Naive B cell (primary cell): ENCODE measurements at regions not wholly inside any gene's neighbourhood (a gene's known extent, or its start where the extent isn't known, plus 50 kb on each side); places are given as distances from the start of the nearest gene placed in this dataset.
"Not testable (repeated sequence)": the region's sequence is repeated elsewhere in the genome, so short reads cannot be mapped to it uniquely, and the experiment has no call there.

Experiments used
- ATAC-seq, 2 donors: fragments of 150-1000 bp; cut with Tn5 transposase; 2 replicates each; pipeline ENCODE4 v1.10.0; 2021; ENCODE audit warnings: low read depth in 2 of 2, mild to moderate bottlenecking in 2 of 2, moderate library complexity in 2 of 2
- DNase-seq: peaks from one replicate; pipeline ENCODE4 v3.0.0; 2022
- H3K27ac Mint-ChIP-seq, 6 donors: one replicate each; pipeline ENCODE4 v1.8.0; 2020 to 2022; ENCODE audit warnings: mild to moderate bottlenecking in 6 of 6, mixed read lengths in 6 of 6, moderate library complexity in 5 of 6, inconsistent platforms in 2 of 6
- H3K27me3 Mint-ChIP-seq, 3 donors: one replicate each; pipeline ENCODE4 v1.8.0; 2021 to 2022; ENCODE audit warnings: mixed read lengths in 3 of 3, mild to moderate bottlenecking in 1 of 3
- H3K36me3 Mint-ChIP-seq, 2 donors: one replicate each; pipeline ENCODE4 v1.8.0; 2020 to 2022; ENCODE audit warnings: mixed read lengths in 2 of 2, inconsistent platforms in 1 of 2, mild to moderate bottlenecking in 1 of 2
- H3K4me1 Mint-ChIP-seq, 3 donors: one replicate each; pipeline ENCODE4 v1.8.0; 2020 to 2022; ENCODE audit warnings: mixed read lengths in 3 of 3, inconsistent platforms in 1 of 3, mild to moderate bottlenecking in 1 of 3, moderate library complexity in 1 of 3
- H3K4me3 Mint-ChIP-seq, 8 donors: one replicate each; pipeline ENCODE4 v1.8.0; 2020 to 2022; ENCODE audit warnings: mild to moderate bottlenecking in 8 of 8, mixed read lengths in 8 of 8, moderate library complexity in 8 of 8, inconsistent platforms in 2 of 8
- H3K9me3 Mint-ChIP-seq, 7 donors: one replicate each; pipeline ENCODE4 v1.8.0; 2020 to 2022; ENCODE audit warnings: mixed read lengths in 7 of 7, mild to moderate bottlenecking in 5 of 7, inconsistent platforms in 2 of 7, moderate library complexity in 1 of 7

DNA sequence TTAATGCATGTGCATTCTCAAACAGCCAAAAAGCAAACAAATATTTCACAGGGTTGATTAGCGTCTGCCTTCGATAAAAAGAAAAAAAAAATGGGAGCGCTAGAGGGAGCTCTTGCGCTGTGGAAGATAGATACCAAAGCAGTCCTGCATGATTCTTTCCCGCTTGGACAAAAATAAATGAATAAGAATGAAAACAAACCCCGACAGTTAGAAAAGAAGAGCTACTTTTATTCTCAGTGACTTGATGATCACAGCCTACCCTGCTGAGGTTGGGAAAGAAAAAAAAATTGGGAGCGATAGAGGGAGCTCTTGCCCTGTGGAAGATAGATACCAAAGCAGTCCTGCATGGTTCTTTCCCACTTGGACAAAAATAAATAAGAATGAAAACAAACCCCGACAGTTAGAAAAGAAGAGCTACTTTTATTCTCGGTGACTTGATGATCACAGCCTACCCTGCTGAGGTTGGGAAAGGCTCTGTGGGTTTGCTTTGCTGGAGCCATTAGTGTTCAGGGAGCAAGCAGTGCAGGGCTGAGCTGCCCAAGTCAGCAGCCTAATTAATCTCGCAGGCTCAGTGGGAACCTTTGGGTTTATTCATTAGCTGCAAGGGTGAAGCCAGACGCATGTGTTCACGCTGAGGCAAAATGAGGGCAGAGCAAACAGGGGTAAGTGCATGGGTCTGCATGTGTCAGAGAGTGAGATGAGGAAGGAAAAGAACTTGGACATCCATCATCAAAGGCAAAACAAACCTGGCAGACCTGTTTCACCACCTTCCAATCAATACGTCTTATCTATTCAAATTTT, 249.3 kb upstream of the PRKX start:
- no peak for DNase-seq
- Mint-ChIP-seq H3K9me3 (peaks cover 0 to 9% (median 5%) of the 10 kb centered on the region in 7 donors), H3K36me3 (no peaks in the 10 kb centered on the region), H3K4me3 (peak overlapping the region in 1 of 8 donors; percentile 4), H3K27me3 (peaks cover 0 to 27% (median 5%) of the 10 kb centered on the region in 3 donors), H3K4me1 (peaks cover 6 to 14% (median 7%) of the 10 kb centered on the region in 3 donors), H3K27ac (no peak overlapping the region)
- ATAC-seq = no peak

DNA sequence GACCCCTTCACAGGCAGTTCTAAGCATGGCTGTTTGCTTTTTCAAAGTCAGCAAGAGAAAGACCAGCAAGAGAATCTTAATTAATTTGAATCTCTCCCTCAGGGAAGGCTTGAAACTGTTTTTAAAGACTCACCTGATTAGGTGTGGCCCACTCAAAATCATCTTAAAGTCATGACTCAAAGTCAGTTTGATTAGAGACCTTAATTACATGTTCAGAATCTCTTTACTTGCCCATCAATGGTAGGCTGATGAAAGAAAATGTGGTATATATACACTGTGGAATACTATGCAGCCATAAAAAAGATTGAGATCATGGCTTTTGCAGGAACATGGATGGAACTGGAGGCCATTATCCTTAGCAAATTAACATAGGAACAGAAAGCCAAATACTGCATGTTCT, 247.5 kb upstream of the PRKX start:
- no peaks in the 10 kb centered on the region for H3K36me3 Mint-ChIP-seq
- H3K27ac Mint-ChIP-seq = no peak overlapping the region
- no peak overlapping the region for H3K4me3 Mint-ChIP-seq
- no peak for ATAC-seq
- peaks cover 0 to 27% (median 5%) of the 10 kb centered on the region in 3 donors for H3K27me3 Mint-ChIP-seq
- peaks cover 6 to 14% (median 7%) of the 10 kb centered on the region in 3 donors for H3K4me1 Mint-ChIP-seq
- peaks cover 0 to 9% (median 5%) of the 10 kb centered on the region in 7 donors for H3K9me3 Mint-ChIP-seq
- no peak for DNase-seq

DNA sequence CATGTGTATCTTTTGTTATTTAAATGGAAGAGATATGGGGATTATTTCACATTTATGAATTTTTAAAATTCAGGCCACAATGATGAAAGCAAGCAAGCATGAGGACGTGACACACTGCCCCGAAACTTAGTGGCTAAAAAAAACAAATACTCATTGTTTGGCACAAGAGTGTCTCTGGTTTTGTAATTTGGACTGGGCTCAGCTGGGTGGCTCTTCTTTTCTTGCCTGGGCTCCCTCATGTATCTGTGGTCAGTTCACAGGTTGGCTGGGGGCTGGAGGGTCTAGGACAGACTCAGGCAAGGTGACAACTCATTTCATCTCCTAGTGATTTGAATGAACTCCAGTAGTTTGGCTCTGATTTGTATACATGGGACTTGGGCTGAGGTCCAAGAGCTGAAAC, 238.4 kb upstream of the PRKX start:
- no peak for DNase-seq
- H3K27ac Mint-ChIP-seq = no peak overlapping the region
- H3K9me3 Mint-ChIP-seq = peaks cover 0 to 9% (median 3%) of the 10 kb centered on the region in 7 donors
- no peak for ATAC-seq
- H3K27me3 Mint-ChIP-seq = peaks cover 6 to 24% (median 7%) of the 10 kb centered on the region in 3 donors
- H3K4me3 Mint-ChIP-seq = no peak overlapping the region
- peaks cover 0 to 8% of the 10 kb centered on the region in 2 donors for H3K36me3 Mint-ChIP-seq
- H3K4me1 Mint-ChIP-seq = no peaks in the 10 kb centered on the region

DNA sequence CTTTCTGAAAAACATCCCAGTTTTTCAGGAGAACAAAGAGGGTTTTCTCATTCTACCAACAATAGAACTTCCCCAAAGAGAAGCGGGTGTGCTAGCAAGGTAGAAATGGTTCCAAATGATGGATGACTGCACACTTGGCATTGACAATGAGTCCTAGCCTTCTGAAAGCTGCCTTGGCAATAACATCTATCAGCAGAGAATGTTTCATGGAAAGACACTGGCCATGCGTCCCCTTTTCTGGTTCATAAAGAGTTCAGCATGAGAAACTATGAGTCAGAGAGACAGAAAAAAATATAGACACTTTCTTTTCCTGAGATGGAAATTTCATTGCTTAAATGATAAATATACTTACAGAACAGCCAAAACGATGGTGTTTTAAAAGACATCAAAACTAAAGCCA, 236.9 kb upstream of the PRKX start:
- H3K9me3 Mint-ChIP-seq = peaks cover 0 to 9% (median 4%) of the 10 kb centered on the region in 7 donors
- no peak for DNase-seq
- H3K4me1 Mint-ChIP-seq = no peaks in the 10 kb centered on the region
- H3K27me3 Mint-ChIP-seq = peaks cover 6 to 29% (median 11%) of the 10 kb centered on the region in 3 donors
- no peak for ATAC-seq
- H3K36me3 Mint-ChIP-seq = peaks cover 0 to 8% of the 10 kb centered on the region in 2 donors
- no peak overlapping the region for H3K4me3 Mint-ChIP-seq
- H3K27ac Mint-ChIP-seq = no peak overlapping the region

DNA sequence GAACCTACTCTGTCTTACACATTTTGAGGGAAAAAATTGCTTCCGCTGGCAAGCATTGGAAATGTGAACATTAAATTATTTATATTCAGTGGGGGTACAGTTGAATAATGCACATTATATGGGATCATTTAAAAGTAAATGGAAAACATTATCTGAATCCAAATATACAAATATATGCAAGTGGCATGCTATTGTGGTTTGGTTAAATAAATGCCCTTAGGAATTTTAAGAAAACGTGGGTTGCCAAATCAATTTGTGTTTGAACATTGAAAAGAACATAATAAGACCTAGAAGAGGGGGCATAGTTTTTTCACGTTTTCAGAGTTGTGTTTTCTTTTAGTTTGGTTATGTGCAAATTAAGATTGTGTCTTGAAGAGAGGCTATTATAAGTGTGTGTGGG, 230.5 kb upstream of the PRKX start:
- DNase-seq = no peak
- ATAC-seq = no peak
- no peaks in the 10 kb centered on the region for H3K4me1 Mint-ChIP-seq
- H3K36me3 Mint-ChIP-seq = no peaks in the 10 kb centered on the region
- H3K27ac Mint-ChIP-seq = no peak overlapping the region
- H3K4me3 Mint-ChIP-seq = no peak overlapping the region
- H3K27me3 Mint-ChIP-seq = peaks cover 6 to 10% (median 6%) of the 10 kb centered on the region in 3 donors
- H3K9me3 Mint-ChIP-seq = peaks cover 0 to 7% (median 3%) of the 10 kb centered on the region in 7 donors

DNA sequence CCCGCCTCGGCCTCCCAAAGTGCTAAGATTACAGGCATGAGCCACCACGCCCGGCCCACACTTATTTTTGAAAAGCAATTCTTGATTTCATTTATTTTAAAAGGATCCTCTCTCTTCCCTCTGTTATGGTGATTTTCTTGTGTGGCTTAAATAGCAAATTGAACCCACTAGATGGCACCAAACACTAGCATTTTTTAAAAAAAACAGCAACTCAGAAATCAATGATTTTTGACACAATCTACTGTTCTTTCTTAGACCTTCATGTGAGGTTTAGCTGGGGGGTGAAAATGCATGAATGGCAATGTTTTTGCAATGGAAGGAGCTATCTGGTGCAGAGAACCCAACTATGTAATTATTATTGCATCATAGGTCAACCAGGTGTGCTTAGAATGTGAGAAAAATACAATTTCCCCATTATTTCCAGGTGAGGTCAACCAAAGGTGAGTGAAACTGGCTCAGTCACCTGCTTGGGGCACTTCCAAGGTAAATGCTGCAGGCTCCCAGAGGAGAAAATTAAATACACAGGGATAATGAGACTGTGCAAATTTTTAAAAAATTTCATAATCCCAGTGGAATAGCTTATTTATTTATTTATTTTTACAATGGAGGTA, 226.7 kb upstream of the PRKX start:
- Mint-ChIP-seq H3K36me3 (no peaks in the 10 kb centered on the region), H3K27me3 (peaks cover 0 to 6% (median 4%) of the 10 kb centered on the region in 3 donors), H3K27ac (no peak overlapping the region), H3K9me3 (peaks cover 0 to 7% (median 3%) of the 10 kb centered on the region in 7 donors), H3K4me3 (no peak overlapping the region), H3K4me1 (no peaks in the 10 kb centered on the region)
- peak; percentile 3 for DNase-seq
- ATAC-seq = no peak

DNA sequence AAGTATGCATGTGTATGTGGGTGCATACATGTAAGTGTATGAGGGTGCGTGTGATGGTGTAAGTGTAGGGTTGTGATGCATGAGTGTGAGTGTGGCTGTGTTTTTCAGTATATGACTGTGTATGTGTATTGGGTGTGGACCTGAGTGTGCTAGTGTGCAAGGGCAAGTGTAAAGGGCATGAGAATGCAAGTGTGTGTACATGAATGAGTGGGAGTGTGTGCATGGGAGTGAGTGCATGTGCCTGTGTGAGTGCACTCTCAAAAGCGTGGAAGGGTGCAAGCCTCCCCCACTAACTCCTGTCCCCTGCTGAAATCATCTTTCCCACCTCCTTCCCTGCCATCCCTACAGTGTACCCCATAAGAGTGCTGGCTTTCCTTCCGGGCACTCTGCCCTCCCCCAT, 225.1 kb upstream of the PRKX start:
- peaks cover 0 to 7% (median 3%) of the 10 kb centered on the region in 7 donors for H3K9me3 Mint-ChIP-seq
- H3K4me3 Mint-ChIP-seq = no peak overlapping the region
- H3K27ac Mint-ChIP-seq = no peak overlapping the region
- ATAC-seq (no peak), DNase-seq (no peak)
- no peaks in the 10 kb centered on the region for H3K36me3 Mint-ChIP-seq
- H3K27me3 Mint-ChIP-seq = peaks cover 0 to 6% (median 4%) of the 10 kb centered on the region in 3 donors
- H3K4me1 Mint-ChIP-seq = no peaks in the 10 kb centered on the region

DNA sequence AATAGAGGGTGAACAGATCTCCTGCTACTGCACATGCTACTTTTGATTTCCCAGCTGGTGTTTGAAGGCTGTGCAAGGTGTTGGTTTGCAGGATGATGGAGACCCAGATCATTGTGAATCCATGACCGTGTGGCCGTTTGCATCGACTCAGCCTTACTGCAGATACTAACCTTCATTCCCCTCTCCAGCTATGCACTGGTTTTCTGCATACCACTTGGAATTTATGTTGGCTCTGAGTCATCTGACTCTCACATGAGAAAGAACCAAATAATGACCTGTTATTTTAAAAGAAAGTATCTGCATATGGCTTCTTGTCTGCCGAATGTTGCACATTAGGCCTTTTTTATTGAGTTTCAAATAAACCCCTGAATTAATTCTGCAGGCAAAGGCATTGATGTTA, 221.7 kb upstream of the PRKX start:
- not testable (repeated sequence) for H3K4me1 Mint-ChIP-seq

DNA sequence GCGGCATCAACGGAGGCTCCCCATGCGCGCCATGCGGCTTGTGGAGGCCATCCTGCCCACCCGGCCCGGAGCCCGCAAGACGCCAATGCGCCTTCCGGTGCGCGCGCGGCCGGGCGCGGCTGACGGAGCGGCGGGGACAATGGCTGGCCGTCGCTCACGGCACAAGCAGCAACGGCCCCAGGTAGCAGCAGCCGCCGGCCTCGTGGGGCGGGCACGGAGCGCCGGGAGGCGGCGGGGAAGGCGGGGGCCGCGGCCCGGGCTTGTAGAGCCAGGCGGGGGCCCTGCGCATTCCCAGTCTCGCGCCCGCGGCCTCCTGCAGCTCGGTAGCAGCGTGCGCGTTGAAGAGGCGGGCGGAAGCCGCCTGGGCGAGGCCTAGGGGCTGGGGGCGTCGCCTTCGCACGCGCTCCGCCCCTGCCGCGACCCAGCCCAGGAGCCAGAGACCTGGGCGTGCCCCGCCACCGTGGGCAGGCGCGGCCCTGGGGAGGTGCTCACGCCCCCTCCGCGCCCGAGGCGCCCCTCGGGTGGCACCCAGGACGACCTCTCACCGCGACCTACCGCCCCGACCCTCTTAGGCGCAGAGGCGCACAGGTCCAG, 207.1 kb upstream of the PRKX start:
- peak; percentile 96 to 98 for ATAC-seq
- not testable (repeated sequence) for DNase-seq, H3K4me1 Mint-ChIP-seq, H3K4me3 Mint-ChIP-seq, H3K27ac Mint-ChIP-seq, H3K9me3 Mint-ChIP-seq, H3K36me3 Mint-ChIP-seq, H3K27me3 Mint-ChIP-seq

More for the DNA sequence above, 221.7 kb upstream of the PRKX start:
- not testable (repeated sequence) for DNase-seq, H3K27ac Mint-ChIP-seq, H3K9me3 Mint-ChIP-seq, H3K27me3 Mint-ChIP-seq, H3K4me3 Mint-ChIP-seq, ATAC-seq, H3K36me3 Mint-ChIP-seq

DNA sequence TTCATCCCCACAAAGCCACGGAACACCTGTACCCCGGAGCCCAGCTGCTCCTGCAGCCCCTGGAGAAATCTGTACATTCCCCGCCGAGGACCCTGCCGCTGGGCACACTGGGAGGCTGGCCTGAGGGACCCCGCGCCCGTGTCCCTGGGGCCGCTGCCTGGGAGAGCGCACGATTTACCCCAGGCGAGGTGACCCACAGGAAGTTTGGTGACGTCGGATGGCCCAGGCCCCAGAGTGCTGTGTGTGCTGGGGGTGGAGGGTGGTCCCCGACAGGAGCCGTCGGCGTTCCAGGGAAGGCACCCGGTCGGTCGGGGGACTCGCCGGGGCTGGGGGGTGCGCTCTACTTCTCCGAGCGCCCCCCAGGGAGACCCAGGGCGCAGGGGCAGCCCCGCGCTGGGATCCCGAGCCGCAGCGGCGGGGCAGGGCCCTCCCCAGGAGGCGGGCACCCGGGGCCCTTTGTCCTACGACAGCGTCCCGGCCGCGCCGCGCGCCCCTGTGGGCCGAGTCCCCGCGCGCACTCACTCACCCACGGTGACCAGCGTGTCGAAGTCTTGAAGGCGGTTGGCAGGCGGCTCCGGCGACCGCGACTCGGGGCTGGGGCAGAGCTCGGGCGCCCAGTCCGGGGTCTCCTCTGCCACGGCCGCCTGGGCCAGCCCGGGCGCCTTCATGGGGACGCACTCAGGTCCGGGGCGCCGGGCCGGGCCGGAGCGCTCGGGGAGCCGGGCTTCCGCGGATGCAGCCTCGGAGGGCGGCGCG, 206.4 kb upstream of the PRKX start:
- not testable (repeated sequence) for H3K9me3 Mint-ChIP-seq, DNase-seq, H3K4me1 Mint-ChIP-seq, H3K36me3 Mint-ChIP-seq, H3K4me3 Mint-ChIP-seq, ATAC-seq, H3K27ac Mint-ChIP-seq, H3K27me3 Mint-ChIP-seq

DNA sequence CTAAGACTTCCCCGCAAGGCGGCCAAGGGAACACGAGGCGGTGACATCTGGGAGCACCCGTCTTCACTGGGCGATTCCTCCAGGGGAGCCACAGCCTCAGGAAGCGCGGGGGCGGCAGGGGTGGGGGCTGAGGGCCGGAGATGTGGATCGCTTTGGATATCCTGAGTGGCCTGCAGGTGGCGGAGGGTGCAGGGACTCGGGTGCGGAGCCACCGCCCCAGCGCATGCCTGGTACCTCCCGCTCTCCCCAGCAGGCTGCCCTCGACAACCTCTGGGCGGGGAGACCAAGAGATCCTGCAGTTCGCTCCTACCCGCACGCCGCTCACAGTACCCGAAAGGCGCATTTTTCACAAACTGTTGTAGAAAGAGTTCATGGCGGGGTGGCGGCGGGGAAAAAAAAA, 201.4 kb upstream of the PRKX start:
- not testable (repeated sequence) for H3K27ac Mint-ChIP-seq, H3K4me3 Mint-ChIP-seq, H3K36me3 Mint-ChIP-seq, H3K9me3 Mint-ChIP-seq, DNase-seq, ATAC-seq, H3K4me1 Mint-ChIP-seq, H3K27me3 Mint-ChIP-seq

DNA sequence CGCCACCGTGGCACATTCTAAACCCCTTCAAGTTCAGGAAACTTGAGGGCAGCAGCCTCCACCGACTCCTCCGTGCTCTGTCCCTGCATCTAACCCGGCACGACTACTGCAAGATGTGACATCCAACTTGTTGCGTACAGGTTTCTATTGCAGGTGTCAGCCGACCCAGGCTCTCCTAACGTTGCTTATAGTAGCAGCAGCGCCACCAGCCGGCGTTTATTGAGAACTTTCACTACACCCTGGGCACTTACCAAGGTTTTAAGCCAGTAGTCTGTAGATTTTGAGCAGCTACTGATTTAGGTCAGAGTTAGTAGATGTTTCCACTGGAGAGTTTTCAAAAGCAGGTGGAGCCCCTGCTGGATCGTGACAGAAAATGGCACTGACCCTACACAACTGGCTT, 200.6 kb upstream of the PRKX start:
- not testable (repeated sequence) for H3K4me3 Mint-ChIP-seq, H3K27ac Mint-ChIP-seq, H3K36me3 Mint-ChIP-seq, DNase-seq, H3K9me3 Mint-ChIP-seq, H3K27me3 Mint-ChIP-seq, ATAC-seq, H3K4me1 Mint-ChIP-seq

DNA sequence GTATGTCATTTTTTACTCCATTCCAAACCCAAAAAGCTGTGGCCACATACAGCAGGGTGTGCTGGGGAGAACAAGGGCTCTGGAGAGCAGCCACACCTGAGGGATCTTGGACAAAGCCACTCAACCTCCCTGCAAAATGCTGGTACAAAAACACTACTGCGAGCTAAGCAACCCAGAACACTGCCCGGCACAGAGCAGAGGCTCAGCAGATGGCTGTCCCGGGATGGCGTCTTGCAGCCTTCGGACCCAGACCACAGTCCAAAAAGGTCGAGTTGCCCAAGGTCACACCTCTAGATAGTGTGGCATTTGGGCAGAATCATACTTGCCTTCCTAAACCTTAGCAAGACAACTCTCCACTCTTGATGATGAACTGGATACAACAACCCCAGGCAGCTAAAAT, 197.6 kb upstream of the PRKX start:
- H3K4me3 Mint-ChIP-seq = not testable (repeated sequence)

More for the DNA sequence above, 197.6 kb upstream of the PRKX start:
- H3K27me3 Mint-ChIP-seq, H3K4me1 Mint-ChIP-seq, ATAC-seq, H3K27ac Mint-ChIP-seq, H3K9me3 Mint-ChIP-seq, DNase-seq, H3K36me3 Mint-ChIP-seq: not testable (repeated sequence)
